ENCODE measurements at regions not wholly inside any gene's neighbourhood (a gene's known extent, or its start where the extent isn't known, plus 50 kb on each side); places are given as distances from the start of the nearest gene placed in this dataset.

GRCh38 chr3:102629943-102630342 is 195.1 kb downstream of the ZPLD1 start:
- no peaks in the 10 kb centered on the region for H3K4me1 ChIP-seq (replicated peaks in 1 of 4; ENCODE audit: control insufficient read depth in 3 of 4, insufficient read depth in 4 of 4, low read length in 3 of 4)
- no peaks in the 10 kb centered on the region for H3K79me2 ChIP-seq (ENCODE audit: control insufficient read depth in 1 of 2, insufficient read depth in 2 of 2, low read length in 2 of 2)
- peaks cover 4 to 11% of the 10 kb centered on the region in 2 experiments; a peak in 2 of 4 replicates for H3K9me3 ChIP-seq (ENCODE audit: insufficient read depth in 2 of 2, low read depth in 1 of 2, low read length in 1 of 2)
- H3K23me2 ChIP-seq (ENCODE audit: low read depth, low read length): no peaks in the 10 kb centered on the region
- no peak overlapping the region for H2AK5ac ChIP-seq (ENCODE audit: low read depth, low read length)
- no peak overlapping the region for H3K23ac ChIP-seq (ENCODE audit: insufficient read length)
- H3K4me2 ChIP-seq (ENCODE audit: insufficient read depth in 1 of 2, low read depth in 2 of 2, low read length in 2 of 2): no peak overlapping the region
- H3K14ac ChIP-seq (ENCODE audit: insufficient read length): no peak overlapping the region
- no peak overlapping the region for H3K56ac ChIP-seq (replicated peaks; ENCODE audit: insufficient read length, low read depth, low read length)
- no peak overlapping the region for H3K27ac ChIP-seq (ENCODE audit: low read depth, low read length)
- no peak overlapping the region for H3K18ac ChIP-seq (ENCODE audit: extremely low read depth, low read length)
- no peak overlapping the region for H3K4ac ChIP-seq (replicated peaks; ENCODE audit: insufficient read length, low read depth, low read length)
- ChIA-PET POLR2A (ENCODE audit: partially characterized antibody) (no interaction called here), CTCF (ENCODE audit: partially characterized antibody) (interaction anchor here (1.7 kb wide), 1 partner anchor 780 kb away, joined by 4 read pairs; no protein-coding TSS in a partner anchor)
- no peak overlapping the region for H2BK15ac ChIP-seq (ENCODE audit: low read length)
- H3K4me3 ChIP-seq (ENCODE audit: extremely low read depth in 1 of 4, insufficient read depth in 2 of 4, low read depth in 3 of 4, low read length in 4 of 4): no peak overlapping the region
- H2BK120ac ChIP-seq (replicated peaks; ENCODE audit: low read depth, low read length): no peak overlapping the region
- H4K8ac ChIP-seq (ENCODE audit: extremely low read depth, insufficient read depth, low read length): no peak overlapping the region
- H2AFZ ChIP-seq (ENCODE audit: low read length): no peak overlapping the region
- H4K91ac ChIP-seq (replicated peaks; ENCODE audit: insufficient read length, low read length): no peak overlapping the region
- H3K27me3 ChIP-seq (replicated peaks in 1 of 4; ENCODE audit: control insufficient read depth in 3 of 4, extremely low read depth in 1 of 4, insufficient read depth in 3 of 4, low read length in 3 of 4): no peaks in the 10 kb centered on the region
- no peaks in the 10 kb centered on the region for H4K20me1 ChIP-seq (replicated peaks in 1 of 2; ENCODE audit: control insufficient read depth in 1 of 2, insufficient read depth in 2 of 2, low read length in 2 of 2)
- H2BK20ac ChIP-seq (ENCODE audit: low read length): no peak overlapping the region
- H3K9ac ChIP-seq (replicated peaks in 1 of 4; ENCODE audit: extremely low read depth in 1 of 4, low read depth in 3 of 4, low read length in 3 of 4): no peak overlapping the region
- no peaks in the 10 kb centered on the region for H3K79me1 ChIP-seq (ENCODE audit: low read depth, low read length)
- FAIRE-seq (no peak), DNase-seq (ENCODE audit: low read depth in 1 of 2, low spot score in 2 of 2) (no peak)
- H3K36me3 ChIP-seq (ENCODE audit: control insufficient read depth in 2 of 4, insufficient read depth in 4 of 4, low read length in 3 of 4): peaks cover 0 to 2% (median 0%) of the 10 kb centered on the region in 4 experiments; a peak in 1 of 8 replicates
- no peak overlapping the region for H4K5ac ChIP-seq (ENCODE audit: insufficient read length, low read depth, low read length)
- no peak overlapping the region for H2BK5ac ChIP-seq (ENCODE audit: low read depth, low read length)
- no peak overlapping the region for H2BK12ac ChIP-seq (ENCODE audit: low read depth, low read length)
- no peak for TF ChIP-seq CHD7 (IDR thresholded peaks at IDR 0.05; ENCODE audit: insufficient replicate concordance, low read length)
